ENCODE measurements at regions not wholly inside any gene's neighbourhood (a gene's known extent, or its start where the extent isn't known, plus 50 kb on each side); places are given as distances from the start of the nearest gene placed in this dataset.

GRCh38 chr16:73735018-73735417 lies 561.6 kb upstream of the PSMD7 start:
- TF ChIP-seq CTCF (conservative IDR thresholded peaks at IDR 0.05 in 1 of 2, IDR thresholded peaks at IDR 0.05 in 1 of 2; ENCODE audit: extremely low read depth in 1 of 2, insufficient read depth in 1 of 2, low read depth in 1 of 2, low read length in 2 of 2) (no peak), EZH2 (IDR thresholded peaks at IDR 0.05; ENCODE audit: borderline replicate concordance, low read length) (no peak)

All from mammary epithelial cell (primary cell).